GM12875 (cell line): ENCODE measurements at regions not wholly inside any gene's neighbourhood (a gene's known extent, or its start where the extent isn't known, plus 50 kb on each side); places are given as distances from the start of the nearest gene placed in this dataset.
"Not testable (repeated sequence)": the region's sequence is repeated elsewhere in the genome, so short reads cannot be mapped to it uniquely, and the experiment has no call there.

Experiments used
- H3K4me3 ChIP-seq: one replicate; pipeline ENCODE4 v1.5.1; 2011; ENCODE audit warnings: low read depth, low read length, control low read depth
- CTCF ChIP-seq: IDR thresholded peaks from 2 replicates; pipeline ENCODE4 v1.5.1; 2011; ENCODE audit warnings: low read depth, mild to moderate bottlenecking, control low read depth, inconsistent platforms, low read length, moderate library complexity, borderline replicate concordance; ENCODE audit not compliant: insufficient read depth

GRCh38 chr6:119672725-119673124 is 323.2 kb upstream of the MAN1A1 start:
- no peak for TF ChIP-seq CTCF
- H3K4me3 ChIP-seq: no peak overlapping the region

GRCh38 chr6:119671105-119671504 is 321.5 kb upstream of the MAN1A1 start:
- H3K4me3 ChIP-seq: no peak overlapping the region
- TF ChIP-seq CTCF: no peak

DNA sequence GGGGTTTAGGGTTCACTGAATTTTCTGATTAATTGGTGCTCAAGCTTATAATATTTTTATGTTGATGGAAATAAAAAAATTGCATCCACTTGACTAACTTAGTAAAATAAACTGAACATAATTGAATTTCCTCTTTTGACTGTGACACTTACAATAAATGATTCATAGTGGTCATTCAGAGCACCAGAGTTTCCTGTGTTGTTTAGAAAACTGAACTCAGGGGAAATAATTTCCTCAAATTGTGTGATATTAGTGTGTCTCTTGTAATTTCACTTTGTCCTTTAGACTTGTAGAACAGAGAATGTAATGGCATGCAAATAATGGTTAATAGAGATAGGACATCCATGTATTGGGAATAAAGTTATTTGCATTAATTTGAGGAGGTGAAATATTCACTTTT is 319.7 kb upstream of the MAN1A1 start:
- no peak overlapping the region for H3K4me3 ChIP-seq
- no peak for TF ChIP-seq CTCF

GRCh38 chr6:119665432-119665831 is 315.9 kb upstream of the MAN1A1 start:
- not testable (repeated sequence) for H3K4me3 ChIP-seq

GRCh38 chr6:119661628-119662027 is 312.1 kb upstream of the MAN1A1 start:
- no peak for TF ChIP-seq CTCF
- no peak overlapping the region for H3K4me3 ChIP-seq

DNA sequence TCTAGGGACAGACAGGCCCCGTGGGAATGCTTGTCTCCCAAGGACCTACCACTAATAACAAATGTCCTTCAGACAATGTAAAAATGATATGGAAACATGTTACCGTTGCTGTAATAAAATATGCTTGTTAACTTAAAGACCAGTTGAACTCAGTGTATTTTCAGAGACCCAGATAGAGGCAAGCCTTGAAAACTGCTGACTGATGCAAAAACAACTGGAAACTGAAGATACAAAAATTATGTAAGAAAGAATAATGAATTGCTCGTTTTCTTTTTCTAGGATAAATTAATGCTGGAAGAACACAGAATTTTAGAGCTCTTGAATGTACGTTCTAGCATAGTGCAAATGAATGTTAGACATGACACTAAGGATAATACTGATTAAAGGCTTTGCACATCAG is 311.5 kb upstream of the MAN1A1 start:
- H3K4me3 ChIP-seq: no peak overlapping the region
- no peak for TF ChIP-seq CTCF

GRCh38 chr6:119658917-119659316 is 309.4 kb upstream of the MAN1A1 start:
- TF ChIP-seq CTCF: no peak
- no peak overlapping the region for H3K4me3 ChIP-seq

DNA sequence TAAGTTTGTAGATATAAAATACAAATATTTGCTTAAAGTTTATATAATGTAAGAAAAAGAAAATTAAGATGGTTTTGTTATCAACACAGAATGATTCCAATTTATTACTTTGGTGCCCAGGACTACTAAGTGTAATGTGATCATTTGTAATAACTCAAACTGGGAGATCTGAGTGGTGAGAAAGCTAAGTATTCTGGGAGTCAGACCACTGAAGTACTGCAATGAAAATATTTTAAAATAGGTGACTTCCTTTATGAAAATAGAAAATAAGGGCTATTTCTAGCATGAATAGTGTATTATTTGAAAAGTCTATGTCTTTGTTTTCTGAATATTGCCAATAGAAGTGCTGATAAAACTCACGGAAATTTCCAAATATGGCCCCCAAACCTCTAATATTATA is 305.6 kb upstream of the MAN1A1 start:
- TF ChIP-seq CTCF: no peak

More for the DNA sequence above, 305.6 kb upstream of the MAN1A1 start:
- no peak overlapping the region for H3K4me3 ChIP-seq
